ENCODE measurements at regions not wholly inside any gene's neighbourhood (a gene's known extent, or its start where the extent isn't known, plus 50 kb on each side); places are given as distances from the start of the nearest gene placed in this dataset.

- Histone ChIP-seq H3K9me3 (ENCODE audit: control insufficient read depth, low read depth, low read length) (no peaks in the 10 kb centered on the region), H3K27ac (ENCODE audit: low read length) (no peak overlapping the region)
Measured at GRCh38 chr1:30331415-30332065, 391.8 kb downstream of the MATN1 start.

GRCh38 chr1:30330644-30331043, 392.7 kb downstream of the MATN1 start:
- no peaks in the 10 kb centered on the region for H3K27me3 ChIP-seq (ENCODE audit: control insufficient read depth, insufficient read depth, low read length)
- no peaks in the 10 kb centered on the region for H3K36me3 ChIP-seq (ENCODE audit: control insufficient read depth, low read depth, low read length)
- H3K4me1 ChIP-seq (ENCODE audit: control insufficient read depth, low read depth, low read length), result no peaks in the 10 kb centered on the region
- H3K4me3 ChIP-seq (ENCODE audit: low read length), result no peak overlapping the region
- no peaks in the 10 kb centered on the region for H3K9me3 ChIP-seq (ENCODE audit: control insufficient read depth, low read depth, low read length)
- H3K27ac ChIP-seq (ENCODE audit: low read length), result no peak overlapping the region
- no peak overlapping the region for H3K9ac ChIP-seq (ENCODE audit: low read length)

More at GRCh38 chr1:30331415-30332065, 391.8 kb downstream of the MATN1 start:
- Histone ChIP-seq H3K27me3 (ENCODE audit: control insufficient read depth, insufficient read depth, low read length) (no peaks in the 10 kb centered on the region), H3K9ac (ENCODE audit: low read length) (no peak overlapping the region), H3K4me1 (ENCODE audit: control insufficient read depth, low read depth, low read length) (no peaks in the 10 kb centered on the region), H3K36me3 (ENCODE audit: control insufficient read depth, low read depth, low read length) (no peaks in the 10 kb centered on the region), H3K4me3 (ENCODE audit: low read length) (no peak overlapping the region)

- Histone ChIP-seq H3K9ac (ENCODE audit: low read length) (no peak overlapping the region), H3K36me3 (ENCODE audit: control insufficient read depth, low read depth, low read length) (no peaks in the 10 kb centered on the region), H3K27me3 (ENCODE audit: control insufficient read depth, insufficient read depth, low read length) (no peaks in the 10 kb centered on the region), H3K9me3 (ENCODE audit: control insufficient read depth, low read depth, low read length) (no peaks in the 10 kb centered on the region), H3K4me1 (ENCODE audit: control insufficient read depth, low read depth, low read length) (no peaks in the 10 kb centered on the region), H3K4me3 (ENCODE audit: low read length) (no peak overlapping the region), H3K27ac (ENCODE audit: low read length) (no peak overlapping the region)
Measured at GRCh38 chr1:30329802-30330557, 393.4 kb downstream of the MATN1 start.

- no peak overlapping the region for H3K9ac ChIP-seq (ENCODE audit: low read length)
- H3K4me3 ChIP-seq (ENCODE audit: low read length), result no peak overlapping the region
- H3K27me3 ChIP-seq (ENCODE audit: control insufficient read depth, insufficient read depth, low read length), result no peaks in the 10 kb centered on the region
- H3K9me3 ChIP-seq (ENCODE audit: control insufficient read depth, low read depth, low read length), result no peaks in the 10 kb centered on the region
- H3K36me3 ChIP-seq (ENCODE audit: control insufficient read depth, low read depth, low read length), result no peaks in the 10 kb centered on the region
- no peaks in the 10 kb centered on the region for H3K4me1 ChIP-seq (ENCODE audit: control insufficient read depth, low read depth, low read length)
- H3K27ac ChIP-seq (ENCODE audit: low read length), result no peak overlapping the region
Measured at GRCh38 chr1:30329263-30329753, 394.1 kb downstream of the MATN1 start.

- H3K27ac ChIP-seq (ENCODE audit: low read length), result no peak overlapping the region
- H3K4me3 ChIP-seq (ENCODE audit: low read length), result no peak overlapping the region
- H3K27me3 ChIP-seq (ENCODE audit: control insufficient read depth, insufficient read depth, low read length), result no peaks in the 10 kb centered on the region
- no peaks in the 10 kb centered on the region for H3K36me3 ChIP-seq (ENCODE audit: control insufficient read depth, low read depth, low read length)
- H3K9me3 ChIP-seq (ENCODE audit: control insufficient read depth, low read depth, low read length), result no peaks in the 10 kb centered on the region
- H3K9ac ChIP-seq (ENCODE audit: low read length), result no peak overlapping the region
- H3K4me1 ChIP-seq (ENCODE audit: control insufficient read depth, low read depth, low read length), result no peaks in the 10 kb centered on the region
Measured at GRCh38 chr1:30328401-30329262, 394.8 kb downstream of the MATN1 start.

- H3K36me3 ChIP-seq (ENCODE audit: control insufficient read depth, low read depth, low read length), result no peaks in the 10 kb centered on the region
Measured at GRCh38 chr1:30328100-30328370, 395.4 kb downstream of the MATN1 start.

GRCh38 chr1:30327370-30328099, 395.9 kb downstream of the MATN1 start:
- no peaks in the 10 kb centered on the region for H3K4me1 ChIP-seq (ENCODE audit: control insufficient read depth, low read depth, low read length)
- H3K36me3 ChIP-seq (ENCODE audit: control insufficient read depth, low read depth, low read length), result no peaks in the 10 kb centered on the region
- H3K27me3 ChIP-seq (ENCODE audit: control insufficient read depth, insufficient read depth, low read length), result no peaks in the 10 kb centered on the region
- H3K4me3 ChIP-seq (ENCODE audit: low read length), result no peak overlapping the region
- no peaks in the 10 kb centered on the region for H3K9me3 ChIP-seq (ENCODE audit: control insufficient read depth, low read depth, low read length)
- H3K9ac ChIP-seq (ENCODE audit: low read length), result no peak overlapping the region
- H3K27ac ChIP-seq (ENCODE audit: low read length), result no peak overlapping the region

More at GRCh38 chr1:30328100-30328370, 395.4 kb downstream of the MATN1 start:
- Histone ChIP-seq H3K27ac (ENCODE audit: low read length) (no peak overlapping the region), H3K9me3 (ENCODE audit: control insufficient read depth, low read depth, low read length) (no peaks in the 10 kb centered on the region), H3K4me3 (ENCODE audit: low read length) (no peak overlapping the region), H3K9ac (ENCODE audit: low read length) (no peak overlapping the region), H3K27me3 (ENCODE audit: control insufficient read depth, insufficient read depth, low read length) (no peaks in the 10 kb centered on the region), H3K4me1 (ENCODE audit: control insufficient read depth, low read depth, low read length) (no peaks in the 10 kb centered on the region)

GRCh38 chr1:30325999-30326398, 397.4 kb downstream of the MATN1 start:
- H3K9me3 ChIP-seq (ENCODE audit: control insufficient read depth, low read depth, low read length), result no peaks in the 10 kb centered on the region
- H3K9ac ChIP-seq (ENCODE audit: low read length), result no peak overlapping the region
- no peak overlapping the region for H3K4me3 ChIP-seq (ENCODE audit: low read length)
- H3K36me3 ChIP-seq (ENCODE audit: control insufficient read depth, low read depth, low read length), result no peaks in the 10 kb centered on the region
- H3K27ac ChIP-seq (ENCODE audit: low read length), result no peak overlapping the region
- H3K27me3 ChIP-seq (ENCODE audit: control insufficient read depth, insufficient read depth, low read length), result no peaks in the 10 kb centered on the region
- no peaks in the 10 kb centered on the region for H3K4me1 ChIP-seq (ENCODE audit: control insufficient read depth, low read depth, low read length)

GRCh38 chr1:30325085-30325935, 398.1 kb downstream of the MATN1 start:
- no peaks in the 10 kb centered on the region for H3K36me3 ChIP-seq (ENCODE audit: control insufficient read depth, low read depth, low read length)
- no peaks in the 10 kb centered on the region for H3K9me3 ChIP-seq (ENCODE audit: control insufficient read depth, low read depth, low read length)
- H3K4me1 ChIP-seq (ENCODE audit: control insufficient read depth, low read depth, low read length), result no peaks in the 10 kb centered on the region
- no peak overlapping the region for H3K4me3 ChIP-seq (ENCODE audit: low read length)
- H3K27me3 ChIP-seq (ENCODE audit: control insufficient read depth, insufficient read depth, low read length), result no peaks in the 10 kb centered on the region
- H3K9ac ChIP-seq (ENCODE audit: low read length), result no peak overlapping the region
- no peak overlapping the region for H3K27ac ChIP-seq (ENCODE audit: low read length)

- H3K4me3 ChIP-seq (ENCODE audit: low read length), result no peak overlapping the region
- H3K9ac ChIP-seq (ENCODE audit: low read length), result no peak overlapping the region
- no peaks in the 10 kb centered on the region for H3K9me3 ChIP-seq (ENCODE audit: control insufficient read depth, low read depth, low read length)
- H3K27ac ChIP-seq (ENCODE audit: low read length), result no peak overlapping the region
- no peaks in the 10 kb centered on the region for H3K36me3 ChIP-seq (ENCODE audit: control insufficient read depth, low read depth, low read length)
- H3K27me3 ChIP-seq (ENCODE audit: control insufficient read depth, insufficient read depth, low read length), result no peaks in the 10 kb centered on the region
- H3K4me1 ChIP-seq (ENCODE audit: control insufficient read depth, low read depth, low read length), result no peaks in the 10 kb centered on the region
Measured at GRCh38 chr1:30324251-30325084, 398.9 kb downstream of the MATN1 start.

Data from iPS-18a (cell line).